ENCODE measurements at regions not wholly inside any gene's neighbourhood (a gene's known extent, or its start where the extent isn't known, plus 50 kb on each side); places are given as distances from the start of the nearest gene placed in this dataset.
"Not testable (repeated sequence)": the region's sequence is repeated elsewhere in the genome, so short reads cannot be mapped to it uniquely, and the experiment has no call there.

GRCh38 chr6:4346659-4347333, 211.4 kb upstream of the ECI2 start:
- no peak for DNase-seq

- no peak for DNase-seq
Measured at GRCh38 chr6:4345543-4345942, 210.2 kb upstream of the ECI2 start.

GRCh38 chr6:4344317-4344899, 209.0 kb upstream of the ECI2 start:
- DNase-seq, result no peak

- DNase-seq, result no peak
Measured at GRCh38 chr6:4342407-4343137, 207.2 kb upstream of the ECI2 start.

- no peak for DNase-seq
Measured at GRCh38 chr6:4341078-4341797, 205.9 kb upstream of the ECI2 start.

- no peak for DNase-seq
Measured at GRCh38 chr6:4340544-4340943, 205.2 kb upstream of the ECI2 start.

GRCh38 chr6:4338884-4339283, 203.5 kb upstream of the ECI2 start:
- DNase-seq, result no peak

- DNase-seq, result no peak
Measured at GRCh38 chr6:4336778-4337442, 201.5 kb upstream of the ECI2 start.

GRCh38 chr6:4336084-4336483, 200.7 kb upstream of the ECI2 start:
- DNase-seq, result no peak

- not testable (repeated sequence) for DNase-seq
Measured at GRCh38 chr6:4334158-4334740, 198.9 kb upstream of the ECI2 start.

GRCh38 chr6:4327841-4328240, 192.5 kb upstream of the ECI2 start:
- no peak for DNase-seq

GRCh38 chr6:4324746-4325145, 189.4 kb upstream of the ECI2 start:
- DNase-seq, result no peak

GRCh38 chr6:4323322-4323721, 187.9 kb upstream of the ECI2 start:
- DNase-seq, result no peak

GRCh38 chr6:4322846-4323309, 187.5 kb upstream of the ECI2 start:
- no peak for DNase-seq

- DNase-seq, result no peak
Measured at GRCh38 chr6:4322134-4322845, 186.9 kb upstream of the ECI2 start.

- no peak for DNase-seq
Measured at GRCh38 chr6:4320860-4321259, 185.5 kb upstream of the ECI2 start.

- DNase-seq, result no peak
Measured at GRCh38 chr6:4319981-4320683, 184.8 kb upstream of the ECI2 start.

- DNase-seq, result no peak
Measured at GRCh38 chr6:4318321-4318720, 182.9 kb upstream of the ECI2 start.

GRCh38 chr6:4316867-4317400, 181.6 kb upstream of the ECI2 start:
- DNase-seq, result no peak

GRCh38 chr6:4314201-4314707, 178.9 kb upstream of the ECI2 start:
- DNase-seq, result no peak

Measured in GOT3 (cell line).